GM19463 (cell line): ENCODE measurements at regions not wholly inside any gene's neighbourhood (a gene's known extent, or its start where the extent isn't known, plus 50 kb on each side); places are given as distances from the start of the nearest gene placed in this dataset.
"Not testable (repeated sequence)": the region's sequence is repeated elsewhere in the genome, so short reads cannot be mapped to it uniquely, and the experiment has no call there.

ENCODE experiments used
- ATAC-seq: cut with Tn5 transposase; IDR thresholded peaks from one replicate; pipeline ENCODE4 v1.9.1; 2021; ENCODE audit warnings: mild to moderate bottlenecking, moderate library complexity; ENCODE audit not compliant: unreplicated experiment

GRCh38 chr9:87392086-87392485 lies 105.6 kb upstream of the DAPK1 start:
- no peak for ATAC-seq

DNA sequence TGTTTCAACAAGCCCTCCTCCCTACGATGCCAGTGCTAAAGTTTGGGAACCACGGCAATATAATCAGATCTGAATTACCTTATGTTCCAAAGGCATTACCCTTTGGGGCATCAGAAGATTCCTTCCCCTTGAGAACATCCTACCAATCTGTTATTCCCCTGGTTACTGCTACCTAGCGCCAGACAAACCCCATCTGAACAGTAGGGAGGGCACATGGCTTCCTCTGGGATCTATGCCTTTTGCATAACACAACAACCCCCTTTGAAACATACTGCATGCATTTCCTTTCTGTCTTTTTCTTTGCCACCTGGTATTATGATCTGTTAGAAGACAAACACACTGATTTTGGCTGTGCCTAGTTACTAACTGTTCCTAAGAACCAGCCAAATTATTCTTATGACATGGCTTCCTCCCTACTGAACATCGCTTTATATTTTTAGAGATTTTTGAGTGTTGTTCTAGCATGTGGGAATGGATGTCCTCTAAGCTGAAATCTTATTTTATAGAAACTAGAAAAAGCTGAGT lies 103.9 kb upstream of the DAPK1 start:
- ATAC-seq, result no peak

DNA sequence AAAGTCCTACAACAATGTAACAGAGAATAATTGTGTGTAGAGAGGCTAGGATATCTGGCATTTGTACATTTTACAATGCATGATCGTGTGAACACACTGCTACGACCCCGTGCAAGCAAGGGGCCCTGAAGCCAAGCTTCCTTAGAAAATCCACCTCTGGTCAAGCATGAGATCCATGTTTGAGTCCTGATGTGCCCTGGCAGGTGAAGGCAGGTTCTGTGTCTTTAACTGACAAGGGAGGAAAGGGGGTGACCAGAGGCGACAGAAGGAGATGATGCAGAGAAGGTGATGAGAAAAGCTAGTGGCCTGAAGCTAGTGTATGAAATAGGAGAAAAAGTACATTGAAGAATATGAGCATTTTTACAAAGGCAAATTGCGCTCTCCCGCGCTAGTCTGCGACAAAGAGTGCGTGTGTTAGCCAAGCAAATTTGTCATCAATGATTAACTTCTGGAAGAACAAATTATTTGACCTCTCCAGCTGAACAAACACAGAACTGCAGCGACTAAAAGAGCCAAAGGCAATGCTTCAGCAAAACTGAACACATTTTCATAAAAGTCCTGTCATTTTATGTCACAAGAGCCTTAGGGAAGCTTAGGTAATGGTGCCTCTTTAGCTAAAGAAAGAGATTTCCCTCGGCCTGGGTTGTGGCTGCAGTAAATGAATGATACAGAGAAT lies 101.7 kb upstream of the DAPK1 start:
- ATAC-seq, result no peak

DNA sequence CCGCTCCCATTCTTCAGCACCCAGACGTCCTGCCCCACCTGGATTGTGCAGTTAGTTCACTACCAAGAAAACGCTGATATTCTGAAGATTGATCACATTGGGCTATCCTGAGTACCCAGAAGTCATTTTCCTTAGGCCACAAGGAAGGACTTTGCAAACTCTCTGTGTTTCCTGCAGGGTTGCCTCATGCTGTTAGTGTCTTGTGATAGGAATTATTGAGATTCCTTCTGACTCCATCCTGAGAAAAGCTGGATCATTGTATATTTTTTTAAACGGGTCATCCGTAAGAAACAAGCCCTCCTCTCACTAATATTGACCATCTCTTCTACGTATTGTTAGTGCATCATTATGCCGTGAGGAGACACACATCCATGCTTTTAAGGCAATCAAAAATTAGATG lies 96.0 kb upstream of the DAPK1 start:
- ATAC-seq, result no peak

DNA sequence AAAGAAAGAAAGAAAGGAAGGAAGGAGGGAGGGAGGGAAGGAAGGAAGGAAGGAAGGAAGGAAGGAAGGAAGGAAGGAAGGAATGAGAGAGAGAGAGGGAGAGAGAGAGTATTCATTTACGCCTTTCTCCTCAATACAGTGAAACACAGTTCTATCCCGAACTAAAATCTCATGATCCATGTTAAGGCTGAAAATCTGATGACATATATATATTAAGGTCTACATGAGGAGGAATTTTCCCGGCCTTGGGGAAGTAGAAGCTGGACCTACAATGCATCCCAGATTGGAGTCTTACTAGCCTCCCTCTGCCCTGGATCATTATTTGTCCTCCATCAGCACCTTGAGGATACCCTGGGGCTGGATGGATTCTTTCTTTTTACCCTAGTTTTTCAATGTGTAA lies 95.1 kb upstream of the DAPK1 start:
- no peak for ATAC-seq

- ATAC-seq, result no peak
Measured at GRCh38 chr9:87405677-87406542, 91.8 kb upstream of the DAPK1 start.

DNA sequence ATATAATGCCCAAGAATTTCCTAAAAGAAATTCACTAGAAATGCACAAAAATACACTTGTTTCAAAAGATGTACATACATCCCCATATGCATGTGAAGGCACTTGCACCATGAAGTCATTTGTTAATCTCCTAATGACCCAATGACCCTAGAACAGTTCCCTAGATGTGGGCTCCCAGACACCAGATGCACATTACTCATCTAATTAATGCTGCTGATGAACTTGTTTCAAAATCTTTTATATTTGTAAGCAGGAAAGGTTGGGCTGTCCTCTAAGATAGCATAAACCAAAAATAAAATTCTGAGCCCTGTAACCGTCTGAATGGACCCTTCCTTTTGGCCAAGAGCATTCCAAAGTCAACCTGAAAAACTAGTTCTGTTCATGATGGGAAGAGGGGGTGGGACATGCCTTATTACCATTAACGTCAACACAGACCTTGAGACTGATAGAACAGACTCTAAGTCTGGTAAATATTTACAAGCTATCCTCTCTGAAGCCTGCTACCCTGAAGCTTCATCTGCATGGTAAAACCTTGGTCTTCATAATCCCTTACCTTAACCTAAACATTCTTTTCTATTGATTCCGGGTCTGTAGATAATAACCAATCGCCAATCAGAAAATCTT lies 91.0 kb upstream of the DAPK1 start:
- no peak for ATAC-seq

- ATAC-seq, result not testable (repeated sequence)
Measured at GRCh38 chr9:87410047-87411005, 87.3 kb upstream of the DAPK1 start.

GRCh38 chr9:87420884-87421283 lies 76.8 kb upstream of the DAPK1 start:
- no peak for ATAC-seq

- no peak for ATAC-seq
Measured at GRCh38 chr9:87421734-87422133, 75.9 kb upstream of the DAPK1 start.

- no peak for ATAC-seq
Measured at GRCh38 chr9:87422999-87423398, 74.7 kb upstream of the DAPK1 start.

DNA sequence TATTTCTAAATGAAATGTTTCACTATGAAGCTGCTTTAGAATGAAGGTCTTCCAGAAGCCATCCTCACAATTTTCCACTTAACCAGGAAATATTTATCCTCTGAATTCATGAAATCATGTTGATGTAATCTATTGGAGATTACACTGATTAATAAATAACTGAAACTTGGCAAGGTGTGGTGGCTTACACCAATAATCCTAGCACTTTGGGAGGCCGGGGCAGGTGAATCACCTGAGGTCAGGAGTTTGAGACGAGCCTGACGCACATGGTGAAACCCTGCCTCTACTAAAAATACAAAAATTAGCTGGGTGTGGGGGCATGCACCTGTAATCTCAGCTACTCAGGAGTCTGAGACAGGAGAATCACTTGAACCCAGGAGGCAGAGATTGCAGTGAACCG lies 73.8 kb upstream of the DAPK1 start:
- ATAC-seq, result not testable (repeated sequence)

DNA sequence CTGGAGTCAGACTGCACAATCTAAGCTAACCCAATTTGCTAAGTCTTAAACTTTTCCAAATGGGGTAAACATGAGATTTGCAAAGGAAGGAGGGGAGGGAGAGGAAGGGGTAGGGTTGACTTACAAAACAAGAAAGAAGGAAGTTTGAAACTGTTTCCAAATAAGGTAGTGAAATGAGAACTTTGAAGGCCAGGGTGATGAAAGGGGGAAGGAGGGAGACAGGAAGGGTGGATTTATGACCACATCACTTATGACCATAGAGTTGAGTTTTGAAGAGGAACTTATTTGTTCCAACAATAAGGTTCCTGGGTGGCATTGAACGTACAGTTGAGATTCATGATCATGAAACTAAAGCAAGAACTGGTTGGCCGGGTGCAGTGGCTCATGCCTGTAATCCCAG lies 72.5 kb upstream of the DAPK1 start:
- no peak for ATAC-seq

- no peak for ATAC-seq
Measured at GRCh38 chr9:87427851-87428506, 69.7 kb upstream of the DAPK1 start.

DNA sequence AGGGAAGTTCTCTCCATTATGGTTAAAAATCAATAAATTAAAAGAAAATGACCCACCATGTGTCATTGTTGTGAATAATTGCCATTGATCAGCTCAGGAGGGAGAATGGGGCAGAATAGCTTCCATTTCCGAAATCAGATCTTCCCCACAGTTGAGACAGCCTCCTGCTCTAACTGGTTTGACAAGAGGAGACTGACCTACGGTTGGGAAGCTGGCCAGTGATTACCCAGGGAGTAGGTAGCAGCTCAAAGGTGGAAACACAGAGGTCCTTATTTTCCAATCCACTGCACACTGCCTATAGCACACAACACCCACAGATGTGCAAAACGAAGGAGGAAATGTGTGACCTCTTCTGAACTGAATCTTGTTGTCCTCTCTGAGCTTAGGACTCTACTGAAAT lies 69.0 kb upstream of the DAPK1 start:
- ATAC-seq, result no peak

DNA sequence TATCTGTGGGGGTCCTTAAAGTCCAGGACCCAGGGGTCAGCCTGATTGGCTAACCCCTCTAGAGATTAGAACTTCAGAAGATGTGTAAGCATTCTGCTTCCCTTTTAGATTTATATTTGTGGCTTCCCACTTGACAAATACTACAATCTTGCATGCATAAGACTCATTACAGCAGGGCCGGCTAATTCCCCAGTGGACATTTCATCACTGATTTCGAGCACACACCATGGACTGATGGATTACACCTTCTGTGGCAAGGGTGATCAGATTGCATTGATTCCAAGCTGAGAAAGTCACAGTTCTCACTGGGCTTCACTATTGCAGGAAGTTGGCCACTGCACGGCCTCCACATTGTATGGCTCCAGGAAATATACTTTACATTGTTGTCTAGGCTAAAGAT lies 65.8 kb upstream of the DAPK1 start:
- no peak for ATAC-seq

- ATAC-seq, result no peak
Measured at GRCh38 chr9:87433853-87434252, 63.8 kb upstream of the DAPK1 start.

DNA sequence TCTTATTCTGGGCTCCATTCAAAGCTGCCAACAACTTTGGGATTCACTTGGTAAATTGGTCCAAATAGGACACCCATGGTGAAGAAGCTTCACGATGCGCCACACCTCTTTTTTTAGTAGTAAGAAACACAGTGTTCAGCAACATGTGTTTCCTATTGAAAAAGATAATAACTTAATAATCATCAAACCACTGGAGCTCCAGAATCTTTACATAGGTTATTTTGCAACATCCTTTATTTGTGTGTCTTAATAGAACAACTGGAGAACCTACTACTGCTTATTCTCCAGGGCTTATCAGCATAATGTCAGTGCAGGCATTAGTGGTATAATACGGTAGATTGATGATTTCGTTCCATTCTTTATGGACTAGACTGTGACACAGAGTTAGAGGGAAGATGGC lies 63.3 kb upstream of the DAPK1 start:
- no peak for ATAC-seq

DNA sequence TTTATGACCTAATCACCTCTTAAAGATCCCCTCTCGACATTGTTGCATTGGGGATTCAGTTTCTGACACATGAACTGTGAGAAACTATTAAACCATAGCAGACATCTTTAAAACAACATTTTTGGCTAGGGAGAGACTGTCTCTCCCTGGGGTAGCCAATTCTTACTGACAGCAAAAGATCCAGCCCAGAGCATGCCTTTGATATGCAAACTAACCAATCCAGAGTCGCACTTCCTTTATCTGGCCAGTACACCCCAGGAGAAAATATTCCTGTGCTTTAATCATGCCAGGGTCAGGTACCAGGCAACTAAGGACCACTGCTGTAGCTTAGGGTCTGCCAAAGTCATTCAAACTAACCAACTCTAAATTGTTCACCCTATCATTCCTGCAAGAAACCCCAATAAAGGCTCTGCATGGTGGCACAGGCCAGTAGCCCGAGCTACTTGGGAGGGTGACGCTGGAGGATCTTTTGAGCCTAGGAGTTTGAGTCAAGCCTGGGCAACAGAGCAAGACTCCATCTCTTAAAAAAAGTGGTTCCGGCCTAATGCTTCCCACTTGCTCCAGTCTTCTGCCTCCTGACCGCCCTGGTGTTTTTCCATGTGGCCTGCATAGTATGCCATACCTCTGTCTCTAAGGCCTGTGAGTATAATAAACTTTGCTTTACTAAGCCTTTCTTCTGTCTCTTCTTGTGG lies 62.3 kb upstream of the DAPK1 start:
- no peak for ATAC-seq

DNA sequence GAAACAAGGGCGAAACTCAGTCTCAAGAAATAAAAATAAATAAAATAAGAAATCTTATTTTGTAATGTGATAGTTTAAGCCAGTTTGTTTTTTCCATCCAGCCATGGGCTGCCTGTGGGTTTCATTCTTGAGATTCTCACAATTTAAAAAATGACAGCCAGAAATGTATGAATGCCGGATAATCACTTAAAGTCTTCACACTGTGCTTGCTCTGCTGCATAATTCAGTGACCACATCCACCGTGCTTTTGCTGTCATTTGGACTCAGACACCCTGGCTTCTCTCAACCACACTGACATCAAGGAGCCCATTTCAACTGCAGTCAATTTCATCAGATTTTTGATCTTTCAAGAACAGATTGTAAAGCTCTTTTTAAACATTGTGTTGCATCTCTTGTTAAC lies 61.0 kb upstream of the DAPK1 start:
- no peak for ATAC-seq
